Occipital lobe (tissue), 1 donor: ENCODE measurements at regions not wholly inside any gene's neighbourhood (a gene's known extent, or its start where the extent isn't known, plus 50 kb on each side); places are given as distances from the start of the nearest gene placed in this dataset.

Experiments
- DNase-seq: peaks from one replicate; lab custom pipeline; 2025; lab: John Stamatoyannopoulos, UW

DNA sequence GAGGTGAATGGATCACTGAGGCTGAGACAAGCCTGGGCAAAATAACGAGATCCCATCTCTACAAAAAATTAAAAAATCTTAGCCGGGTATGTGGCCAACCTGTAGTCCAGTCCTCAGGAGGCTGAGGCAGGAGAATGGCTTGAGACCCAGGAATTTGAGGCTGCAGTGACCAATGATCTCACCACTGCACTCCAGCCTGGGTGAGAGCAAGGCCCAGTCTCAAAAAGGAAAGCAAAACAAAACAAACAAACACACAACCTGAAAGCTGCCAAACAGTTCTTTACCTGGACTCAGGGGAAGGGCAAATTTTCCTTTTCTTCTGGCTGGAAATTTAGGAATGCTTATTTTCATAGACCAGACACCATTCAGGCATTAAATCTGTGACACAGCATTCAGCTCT is 163.1 kb upstream of the FAT1 start:
- DNase-seq = no peak

GRCh38 chr4:186887291-186887700 is 163.6 kb upstream of the FAT1 start:
- no peak for DNase-seq

DNA sequence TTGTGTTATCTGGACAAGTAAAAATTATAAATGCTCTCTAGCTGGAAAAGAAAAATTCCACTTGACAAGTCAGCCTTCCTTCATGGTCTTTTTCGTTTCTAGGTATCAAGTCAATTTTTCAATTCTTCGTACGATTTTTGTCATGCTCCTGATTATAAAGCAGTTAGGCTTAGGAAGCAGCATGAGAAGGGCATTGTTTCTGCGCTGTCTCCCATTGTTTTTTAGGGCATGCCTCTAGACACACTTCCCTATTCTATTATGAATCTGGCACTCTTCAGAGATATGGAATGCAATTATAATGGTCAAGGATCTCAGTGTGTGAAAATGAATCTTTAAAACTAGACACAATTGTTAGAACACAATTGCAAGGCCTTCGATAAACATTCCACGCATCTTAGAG is 164.1 kb upstream of the FAT1 start:
- no peak for DNase-seq

GRCh38 chr4:186889876-186890643 is 166.4 kb upstream of the FAT1 start:
- DNase-seq = no peak

- DNase-seq = no peak
Observed at GRCh38 chr4:186891859-186892486, 168.3 kb upstream of the FAT1 start.

DNA sequence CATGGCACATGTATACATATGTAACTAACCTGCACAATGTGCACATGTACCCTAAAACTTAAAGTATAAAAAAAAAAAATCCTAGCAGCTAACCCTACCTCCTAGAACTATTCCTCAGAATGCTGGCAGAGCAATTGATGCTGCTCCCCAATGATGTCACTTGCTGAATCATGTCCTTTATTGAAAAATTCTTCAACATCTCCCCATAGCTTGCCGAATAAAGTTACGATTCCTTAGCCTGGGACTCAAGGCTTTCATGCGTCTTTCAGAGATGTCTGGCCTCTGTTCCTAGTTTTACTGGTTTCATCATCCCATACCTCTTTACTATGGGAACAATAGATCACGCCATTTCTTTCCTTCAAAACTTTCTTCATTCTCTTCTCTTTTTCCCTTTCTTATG is 174.7 kb upstream of the FAT1 start:
- DNase-seq = no peak

GRCh38 chr4:186900232-186900900 is 176.7 kb upstream of the FAT1 start:
- no peak for DNase-seq

GRCh38 chr4:186900984-186901383 is 177.3 kb upstream of the FAT1 start:
- DNase-seq = no peak

DNA sequence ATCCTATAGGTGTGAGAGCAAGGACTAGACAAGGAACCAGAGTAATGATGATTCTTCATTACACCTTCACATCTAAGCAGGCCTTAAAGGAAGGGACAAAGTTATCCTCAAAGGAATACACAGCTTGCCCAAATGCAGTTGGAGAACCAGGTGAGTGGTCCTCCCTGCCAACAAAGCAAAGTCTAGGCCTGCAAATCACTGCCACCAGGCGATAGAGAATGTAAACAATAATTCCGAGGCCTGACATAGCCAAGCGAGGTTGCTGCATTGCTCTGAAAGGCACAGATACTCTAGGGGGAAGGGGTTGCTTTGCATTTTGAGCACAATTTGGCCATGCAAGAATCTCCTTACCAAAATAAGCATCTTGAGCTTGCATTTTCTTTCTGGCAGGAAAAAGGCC is 178.2 kb upstream of the FAT1 start:
- DNase-seq = no peak

- no peak for DNase-seq
Observed at GRCh38 chr4:186902361-186902760, 178.7 kb upstream of the FAT1 start.

GRCh38 chr4:186904101-186904500 is 180.4 kb upstream of the FAT1 start:
- DNase-seq = no peak

DNA sequence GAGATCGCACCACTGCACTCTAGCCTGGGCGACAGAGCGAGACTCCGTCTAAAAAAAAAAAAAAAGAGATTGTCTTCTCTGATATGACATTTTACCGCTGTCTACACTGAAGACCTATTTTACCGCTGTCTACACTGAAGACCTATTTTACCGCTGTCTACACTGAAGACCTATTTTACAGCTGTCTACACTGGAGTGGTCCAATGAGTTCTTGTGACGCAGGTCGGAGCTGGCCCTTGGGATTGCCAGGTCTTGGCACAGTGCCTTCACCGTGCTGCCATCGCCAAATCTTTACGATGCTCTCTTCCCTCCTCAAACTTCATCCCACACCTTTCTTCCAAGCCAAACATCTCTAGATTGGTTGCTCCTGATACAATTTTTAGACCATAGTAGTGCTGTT is 183.1 kb upstream of the FAT1 start:
- DNase-seq = no peak

DNA sequence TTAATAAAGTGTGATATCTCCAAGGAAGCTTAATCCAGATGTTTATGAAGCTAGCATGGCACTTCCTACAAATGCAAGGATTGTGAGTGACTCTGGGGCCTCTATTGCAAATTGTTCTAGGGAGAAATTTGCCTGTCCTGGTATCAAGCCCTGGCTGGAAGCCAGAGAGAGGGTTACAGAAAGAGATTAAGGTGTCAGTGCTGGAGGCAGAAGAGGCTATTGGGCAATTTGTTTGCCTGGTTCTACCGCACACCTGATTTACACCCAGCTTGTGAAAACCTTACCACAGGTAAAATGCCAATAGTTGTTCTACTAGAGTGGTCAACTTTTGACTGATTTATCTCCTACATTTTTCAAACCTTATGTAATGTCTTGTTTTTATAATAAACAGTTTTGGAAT is 186.7 kb upstream of the FAT1 start:
- no peak for DNase-seq

GRCh38 chr4:186912606-186913005 is 188.9 kb upstream of the FAT1 start:
- DNase-seq = no peak

- DNase-seq = no peak
Observed at GRCh38 chr4:186915816-186916215, 192.2 kb upstream of the FAT1 start.

DNA sequence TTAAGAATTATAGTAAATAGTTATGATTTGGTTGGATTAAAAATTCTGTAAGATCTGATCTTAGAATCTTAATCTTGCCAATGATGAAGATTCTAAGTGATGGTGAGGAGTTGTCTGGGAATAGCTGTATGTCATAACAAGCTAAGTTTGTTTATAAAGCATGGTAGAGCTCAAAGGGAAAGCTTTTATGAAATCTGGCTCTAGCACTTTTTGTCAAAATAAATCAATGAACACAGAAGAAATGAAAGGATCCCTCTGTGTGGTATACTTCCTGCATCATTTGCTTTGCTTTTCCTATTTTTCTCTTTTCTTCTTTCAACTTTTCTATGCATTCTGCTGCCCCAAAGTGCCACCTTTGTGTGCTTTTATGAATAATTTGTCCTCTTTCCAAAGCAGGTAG is 193.5 kb upstream of the FAT1 start:
- DNase-seq = no peak

DNA sequence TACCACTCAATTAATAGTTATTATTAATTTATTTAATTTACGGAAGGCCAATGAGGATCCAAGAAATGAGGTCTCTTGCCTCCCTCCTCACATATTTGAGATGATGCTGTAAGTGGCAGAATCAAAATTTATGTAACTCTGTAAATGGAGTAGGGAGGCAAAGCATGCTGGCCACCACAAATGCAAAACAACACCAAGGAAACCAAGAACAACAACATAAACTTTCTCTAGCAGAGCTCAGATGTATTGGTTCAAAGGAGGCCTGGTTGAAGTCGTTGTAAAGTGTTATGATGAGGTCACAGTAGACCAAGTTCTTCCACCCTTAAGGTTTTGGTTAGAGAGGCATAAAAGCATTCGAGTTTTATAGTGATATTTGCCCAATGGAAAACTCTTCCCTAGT is 194.8 kb upstream of the FAT1 start:
- DNase-seq = no peak

DNA sequence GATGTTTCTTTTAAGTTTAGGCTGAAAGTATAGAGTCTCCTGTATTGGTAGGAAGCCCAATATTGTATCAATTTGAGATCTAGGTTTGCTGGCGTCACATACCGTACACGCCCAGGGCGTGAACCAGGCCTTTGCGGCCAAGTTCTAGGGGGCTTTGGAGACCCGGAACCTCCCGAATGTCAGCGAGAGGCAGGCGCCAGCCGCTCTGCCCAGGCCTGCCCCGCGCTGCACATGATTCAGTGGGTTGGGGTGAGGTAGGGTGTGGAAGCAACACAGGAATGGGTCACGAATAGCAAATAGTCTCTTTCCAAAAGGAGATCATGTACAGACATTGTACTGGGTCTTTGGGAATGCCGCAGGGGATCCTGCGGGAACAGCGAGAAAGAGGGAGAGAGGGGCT is 195.7 kb upstream of the FAT1 start:
- DNase-seq = no peak

DNA sequence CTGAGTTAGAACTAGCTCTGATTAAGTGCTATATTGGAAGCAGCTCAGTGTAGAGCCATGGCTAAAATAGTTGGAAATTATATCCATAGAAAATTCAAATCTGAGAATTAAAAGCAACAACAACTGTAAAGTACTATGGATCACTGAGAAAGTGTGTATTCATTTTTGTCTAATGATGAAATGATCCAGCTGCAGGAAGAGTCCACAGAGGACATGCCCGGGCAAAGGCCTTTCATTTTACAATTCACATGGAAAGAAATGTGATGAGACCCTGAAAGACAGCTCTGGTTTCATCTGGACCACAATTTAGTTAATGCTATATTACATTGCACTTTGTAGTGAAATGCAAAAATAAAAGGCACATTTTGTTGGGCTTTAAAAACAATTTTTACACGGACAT is 196.8 kb upstream of the FAT1 start:
- no peak for DNase-seq

GRCh38 chr4:186920992-186921391 is 197.3 kb upstream of the FAT1 start:
- no peak for DNase-seq

DNA sequence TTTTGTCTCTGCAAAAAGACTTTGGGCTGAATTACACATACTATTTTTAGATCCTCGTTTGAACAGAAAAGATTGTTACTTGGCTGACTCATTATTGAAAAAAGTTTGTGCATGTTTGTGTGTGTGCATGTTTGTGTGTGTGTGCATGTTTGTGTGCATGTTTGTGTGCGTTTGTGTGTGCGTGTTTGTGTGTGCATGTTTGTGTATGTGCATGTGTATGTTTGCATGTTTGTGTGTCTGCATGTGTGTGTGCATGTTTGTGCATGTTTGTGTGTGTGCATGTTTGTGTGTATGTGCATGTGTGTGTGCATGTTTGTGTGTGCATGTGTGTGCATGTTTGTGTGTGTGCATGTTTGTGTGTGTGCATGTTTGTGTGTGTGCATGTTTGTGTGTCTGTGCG is 201.1 kb upstream of the FAT1 start:
- DNase-seq = no peak

GRCh38 chr4:186927624-186928023 is 204.0 kb upstream of the FAT1 start:
- DNase-seq = no peak

GRCh38 chr4:186930024-186930423 is 206.4 kb upstream of the FAT1 start:
- no peak for DNase-seq
